Glutamatergic neuron (in vitro differentiated cells): ENCODE measurements at regions not wholly inside any gene's neighbourhood (a gene's known extent, or its start where the extent isn't known, plus 50 kb on each side); places are given as distances from the start of the nearest gene placed in this dataset.

Experiments used
- DNase-seq: peaks from one replicate; pipeline ENCODE4 v3.0.0; 2022
- H3K27ac Mint-ChIP-seq: one replicate; pipeline ENCODE4 v1.8.0; 2020; ENCODE audit warnings: mild to moderate bottlenecking, mixed read lengths, inconsistent platforms; ENCODE audit not compliant: unreplicated experiment
- H3K27me3 Mint-ChIP-seq: one replicate; pipeline ENCODE4 v1.8.0; 2020; ENCODE audit warnings: mild to moderate bottlenecking, moderate library complexity, mixed read lengths, inconsistent platforms; ENCODE audit not compliant: unreplicated experiment
- H3K36me3 Mint-ChIP-seq: one replicate; pipeline ENCODE4 v1.8.0; 2020; ENCODE audit warnings: mild to moderate bottlenecking, mixed read lengths, inconsistent platforms; ENCODE audit not compliant: unreplicated experiment
- H3K4me1 Mint-ChIP-seq: one replicate; pipeline ENCODE4 v1.8.0; 2020; ENCODE audit warnings: mild to moderate bottlenecking, low read depth, mixed read lengths, inconsistent platforms; ENCODE audit not compliant: unreplicated experiment
- H3K4me3 Mint-ChIP-seq: one replicate; pipeline ENCODE4 v1.8.0; 2020; ENCODE audit warnings: mild to moderate bottlenecking, mixed read lengths, inconsistent platforms; ENCODE audit not compliant: unreplicated experiment
- H3K9me3 Mint-ChIP-seq: one replicate; pipeline ENCODE4 v1.8.0; 2020; ENCODE audit warnings: mild to moderate bottlenecking, moderate library complexity, mixed read lengths, inconsistent platforms; ENCODE audit not compliant: unreplicated experiment
- CTCF ChIP-seq: fragments of 200-600 bp; sonication (generic); IDR thresholded peaks from one replicate; pipeline ENCODE4 v1.5.0; 2021; ENCODE audit not compliant: partially characterized antibody, unreplicated experiment

- no peak for TF ChIP-seq CTCF
- H3K27ac Mint-ChIP-seq, result no peak overlapping the region
- no peaks in the 10 kb centered on the region for H3K9me3 Mint-ChIP-seq
- DNase-seq, result no peak
- H3K4me3 Mint-ChIP-seq, result no peak overlapping the region
- H3K4me1 Mint-ChIP-seq, result no peaks in the 10 kb centered on the region
- H3K27me3 Mint-ChIP-seq, result peaks cover 1% of the 10 kb centered on the region
- H3K36me3 Mint-ChIP-seq, result no peaks in the 10 kb centered on the region
Observed at GRCh38 chr3:118618247-118619040, 416.2 kb downstream of the IGSF11 start.

GRCh38 chr3:118626453-118626852 lies 408.2 kb downstream of the IGSF11 start:
- H3K36me3 Mint-ChIP-seq, result no peaks in the 10 kb centered on the region
- H3K9me3 Mint-ChIP-seq, result no peaks in the 10 kb centered on the region
- H3K27ac Mint-ChIP-seq, result no peak overlapping the region
- no peak for TF ChIP-seq CTCF
- H3K27me3 Mint-ChIP-seq, result no peaks in the 10 kb centered on the region
- DNase-seq, result no peak
- H3K4me1 Mint-ChIP-seq, result peaks cover 10% of the 10 kb centered on the region
- no peak overlapping the region for H3K4me3 Mint-ChIP-seq

GRCh38 chr3:118628704-118629341 lies 405.8 kb downstream of the IGSF11 start:
- peak; percentile 78 for DNase-seq
- no peaks in the 10 kb centered on the region for H3K36me3 Mint-ChIP-seq
- peak; percentile 88 for TF ChIP-seq CTCF
- no peaks in the 10 kb centered on the region for H3K9me3 Mint-ChIP-seq
- peaks cover 10% of the 10 kb centered on the region for H3K4me1 Mint-ChIP-seq
- no peak overlapping the region for H3K27ac Mint-ChIP-seq
- no peak overlapping the region for H3K4me3 Mint-ChIP-seq
- H3K27me3 Mint-ChIP-seq, result peaks cover 2% of the 10 kb centered on the region

- Mint-ChIP-seq H3K9me3 (no peaks in the 10 kb centered on the region), H3K4me1 (peaks cover 10% of the 10 kb centered on the region), H3K27ac (no peak overlapping the region), H3K4me3 (no peak overlapping the region), H3K36me3 (no peaks in the 10 kb centered on the region), H3K27me3 (peaks cover 2% of the 10 kb centered on the region)
- DNase-seq, result no peak
- no peak for TF ChIP-seq CTCF
Observed at GRCh38 chr3:118629821-118630220, 404.8 kb downstream of the IGSF11 start.

- Mint-ChIP-seq H3K36me3 (no peaks in the 10 kb centered on the region), H3K9me3 (peaks cover 3% of the 10 kb centered on the region), H3K27me3 (peaks cover 2% of the 10 kb centered on the region), H3K4me1 (peaks cover 14% of the 10 kb centered on the region), H3K4me3 (no peak overlapping the region), H3K27ac (no peak overlapping the region)
- DNase-seq, result no peak
- no peak for TF ChIP-seq CTCF
Observed at GRCh38 chr3:118635711-118636110, 398.9 kb downstream of the IGSF11 start.
